Right hindlimb (tissue), 1 donor: ENCODE measurements at regions not wholly inside any gene's neighbourhood (a gene's known extent, or its start where the extent isn't known, plus 50 kb on each side); places are given as distances from the start of the nearest gene placed in this dataset.
"Not testable (repeated sequence)": the region's sequence is repeated elsewhere in the genome, so short reads cannot be mapped to it uniquely, and the experiment has no call there.

Experiments used
- DNase-seq: peaks from one replicate; pipeline ENCODE4 v3.0.0-alpha.2; 2018

DNA sequence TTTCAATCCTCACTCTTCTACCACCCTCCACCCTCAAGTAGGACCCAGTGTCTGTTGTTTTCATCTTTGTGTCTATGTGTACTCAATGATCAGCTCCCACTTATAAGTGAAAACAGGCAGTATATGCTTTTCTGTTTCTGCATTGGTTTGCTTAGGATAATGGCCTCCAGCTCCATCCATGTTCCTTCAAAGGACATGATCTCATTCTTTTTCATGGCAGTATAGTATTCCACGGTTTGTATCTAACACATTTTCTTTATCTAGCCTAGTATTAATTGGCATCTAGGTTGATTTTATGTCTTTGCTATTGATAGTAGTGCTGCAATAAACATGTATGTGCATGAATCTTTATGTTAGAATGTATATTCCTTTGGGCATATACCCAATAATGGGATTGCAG is 259.8 kb upstream of the KIF2A start:
- no peak for DNase-seq

GRCh38 chr5:62051747-62052146 is 254.3 kb upstream of the KIF2A start:
- DNase-seq, result no peak

DNA sequence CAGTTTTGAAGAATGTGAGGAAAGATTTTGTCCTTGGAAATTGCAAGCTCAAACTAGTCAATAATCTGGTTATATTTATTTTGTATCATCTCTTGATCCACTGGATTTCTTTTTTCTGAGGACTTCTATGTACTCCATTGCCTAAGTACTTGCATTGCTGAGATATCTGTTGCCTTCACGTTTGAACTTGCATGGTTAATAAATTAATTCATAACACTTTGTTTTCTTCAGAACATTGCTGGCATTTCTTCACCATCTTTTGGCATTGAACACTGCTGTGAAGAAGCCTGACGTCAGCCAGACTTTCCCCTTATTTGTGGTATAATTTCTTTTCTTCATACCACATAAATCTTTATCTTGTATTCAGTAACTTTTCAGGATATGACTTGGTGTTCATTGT is 246.0 kb upstream of the KIF2A start:
- DNase-seq, result no peak

DNA sequence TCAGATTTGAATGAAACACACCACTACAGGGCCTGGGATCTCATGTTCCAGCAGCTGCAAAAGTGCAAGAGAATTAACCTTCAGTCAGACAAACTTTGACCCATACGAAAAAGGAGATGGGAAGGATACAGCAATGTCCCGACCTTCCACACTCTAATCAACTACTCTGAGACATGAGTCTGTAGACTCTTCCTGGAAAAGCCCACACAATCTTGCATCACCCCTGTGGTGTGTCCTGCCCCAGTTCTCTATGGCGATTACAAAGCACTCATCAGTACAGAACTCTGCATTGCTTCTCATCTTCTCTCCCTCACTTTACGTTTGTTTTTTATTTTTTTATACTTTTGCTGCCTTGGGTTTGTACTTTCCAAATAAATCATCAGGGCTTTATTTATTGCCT is 241.0 kb upstream of the KIF2A start:
- DNase-seq, result no peak

DNA sequence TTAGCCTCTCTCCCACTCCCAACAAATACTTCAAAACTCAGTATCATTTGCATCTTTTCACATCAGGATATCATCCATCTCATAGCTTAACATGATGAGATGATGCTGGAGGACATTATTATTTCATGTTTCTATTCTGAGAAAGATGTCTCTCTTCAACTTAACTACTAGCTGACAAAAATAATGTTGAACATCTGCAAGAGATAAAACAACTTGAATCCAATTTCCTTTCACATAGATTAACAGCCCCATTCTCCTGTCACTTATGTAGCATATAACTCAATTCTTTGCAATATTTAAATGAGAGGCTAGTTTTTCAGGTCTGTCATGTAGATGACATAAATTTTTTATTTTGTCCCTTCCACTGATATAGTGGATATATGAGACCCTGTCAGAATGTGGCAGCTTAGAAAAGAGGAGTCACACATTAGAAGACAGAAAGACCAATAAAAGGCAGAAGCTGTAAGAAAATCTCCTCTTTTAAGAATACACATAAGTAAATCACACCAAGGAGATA is 239.2 kb upstream of the KIF2A start:
- no peak for DNase-seq

DNA sequence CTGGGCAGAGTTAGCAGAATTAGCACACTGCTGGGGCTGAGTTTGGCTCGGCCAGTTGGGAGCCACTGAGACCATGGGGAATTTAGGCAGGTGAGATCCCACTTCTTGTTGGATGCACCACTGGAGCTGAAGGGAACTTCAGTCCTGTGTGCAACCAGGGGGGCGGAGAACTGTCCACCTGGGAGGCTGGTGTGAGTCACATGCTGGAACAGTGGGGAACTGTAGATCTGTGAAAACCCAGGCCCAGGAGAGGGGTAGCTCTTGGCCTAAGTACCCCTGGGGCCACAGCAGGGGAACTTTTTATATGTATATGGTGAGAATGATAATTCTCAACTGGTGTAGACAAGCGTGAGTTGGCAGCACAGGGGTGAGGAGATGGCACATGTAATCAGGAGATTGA is 237.5 kb upstream of the KIF2A start:
- DNase-seq, result no peak

GRCh38 chr5:62077387-62077786 is 228.6 kb upstream of the KIF2A start:
- no peak for DNase-seq

- DNase-seq, result no peak
Measured at GRCh38 chr5:62077823-62078550, 228.0 kb upstream of the KIF2A start.

GRCh38 chr5:62082370-62082801 is 223.6 kb upstream of the KIF2A start:
- DNase-seq, result no peak

- no peak for DNase-seq
Measured at GRCh38 chr5:62083247-62083646, 222.8 kb upstream of the KIF2A start.

DNA sequence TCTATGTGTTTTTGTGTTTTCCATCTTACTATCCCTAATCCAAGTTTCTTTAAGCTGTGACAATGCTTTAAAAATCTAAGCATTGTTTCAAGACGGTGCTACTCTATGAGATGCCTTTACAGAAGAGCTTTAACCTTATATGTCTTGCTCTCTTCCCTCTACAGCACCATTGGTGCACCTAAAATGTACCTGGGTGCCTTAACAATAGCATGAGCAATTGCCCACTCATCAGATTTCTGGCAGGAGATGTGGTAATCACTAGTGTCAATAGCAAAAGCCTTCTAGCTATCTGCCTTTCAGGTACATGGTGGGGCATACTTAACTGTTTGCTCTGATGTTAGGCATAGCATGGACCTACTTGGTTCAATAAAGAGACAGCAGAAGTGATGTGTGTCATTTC is 222.3 kb upstream of the KIF2A start:
- no peak for DNase-seq

DNA sequence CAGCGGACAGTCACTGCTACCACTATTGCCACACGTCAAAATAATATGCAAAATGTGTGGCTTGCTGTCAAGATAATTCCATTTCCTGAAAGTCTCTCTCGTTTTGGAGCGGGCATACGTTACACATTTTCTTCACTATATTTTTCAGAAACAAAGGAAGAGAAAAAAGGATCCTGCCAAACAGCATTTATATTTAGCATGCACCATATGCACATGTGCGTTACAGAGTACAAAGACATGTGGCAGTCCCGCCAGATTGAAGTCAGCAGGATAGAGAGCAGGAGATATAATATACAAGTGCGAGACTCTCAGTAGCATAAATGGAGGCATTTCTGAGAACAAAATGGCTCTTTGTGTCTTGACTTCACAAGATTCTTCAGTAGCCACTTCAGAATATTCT is 221.6 kb upstream of the KIF2A start:
- no peak for DNase-seq

- no peak for DNase-seq
Measured at GRCh38 chr5:62090953-62091352, 215.1 kb upstream of the KIF2A start.

DNA sequence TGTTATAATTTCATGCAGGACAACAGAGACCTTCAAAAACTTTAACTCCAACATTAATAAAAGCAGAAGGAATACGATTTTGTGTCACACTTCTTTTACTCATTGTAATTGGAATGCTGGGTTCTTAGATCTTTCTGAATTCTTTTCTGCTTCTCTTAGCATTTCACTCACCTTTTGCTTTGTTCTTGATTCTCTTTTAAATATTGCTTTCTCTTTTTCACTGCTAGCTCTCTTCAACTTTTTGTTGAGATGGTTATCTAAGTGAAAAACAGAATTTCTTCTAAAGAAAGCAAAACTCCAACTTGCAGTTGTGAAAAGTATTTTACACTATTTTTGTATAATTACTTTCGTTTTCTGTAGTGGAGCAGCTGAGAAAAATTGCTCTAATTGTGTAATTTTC is 212.6 kb upstream of the KIF2A start:
- no peak for DNase-seq

DNA sequence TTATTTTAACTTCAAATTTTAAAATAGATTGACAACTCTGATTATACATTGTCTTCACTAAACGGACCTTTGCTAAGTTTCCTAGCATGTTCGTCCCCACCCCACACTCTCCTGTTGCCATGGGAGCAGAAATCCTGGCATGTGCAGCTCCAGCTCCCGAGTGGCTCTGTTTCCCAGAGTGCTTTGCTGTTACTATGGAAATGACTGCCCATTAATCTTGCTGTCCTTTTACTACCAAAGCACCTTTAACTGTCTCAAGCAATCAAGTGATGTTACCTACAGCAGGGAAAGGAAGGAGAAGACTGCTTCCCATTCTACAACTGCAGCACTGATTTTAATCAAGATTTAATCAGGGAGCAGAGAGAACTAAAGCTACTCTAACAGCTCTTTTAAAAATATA is 212.0 kb upstream of the KIF2A start:
- DNase-seq, result peak; percentile 35

DNA sequence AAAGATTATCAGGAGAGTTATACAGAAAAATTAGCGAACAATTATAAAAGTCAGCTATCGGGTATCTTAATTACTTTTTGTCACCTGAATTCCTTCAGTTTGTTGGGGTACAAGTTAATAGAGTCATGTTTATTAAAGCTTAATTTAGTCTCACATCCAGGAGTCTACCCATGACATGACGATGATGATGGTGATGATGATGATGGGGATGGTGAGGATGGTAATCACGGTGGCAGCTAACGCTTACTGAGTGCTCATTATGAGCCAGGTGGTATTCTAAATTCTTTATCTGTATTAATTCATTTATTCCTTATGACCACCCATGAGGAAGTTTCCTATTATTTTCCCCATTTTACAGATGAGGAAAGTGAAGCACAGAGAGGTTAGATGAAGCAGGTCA is 208.6 kb upstream of the KIF2A start:
- no peak for DNase-seq

GRCh38 chr5:62100201-62100600 is 205.8 kb upstream of the KIF2A start:
- DNase-seq, result no peak

DNA sequence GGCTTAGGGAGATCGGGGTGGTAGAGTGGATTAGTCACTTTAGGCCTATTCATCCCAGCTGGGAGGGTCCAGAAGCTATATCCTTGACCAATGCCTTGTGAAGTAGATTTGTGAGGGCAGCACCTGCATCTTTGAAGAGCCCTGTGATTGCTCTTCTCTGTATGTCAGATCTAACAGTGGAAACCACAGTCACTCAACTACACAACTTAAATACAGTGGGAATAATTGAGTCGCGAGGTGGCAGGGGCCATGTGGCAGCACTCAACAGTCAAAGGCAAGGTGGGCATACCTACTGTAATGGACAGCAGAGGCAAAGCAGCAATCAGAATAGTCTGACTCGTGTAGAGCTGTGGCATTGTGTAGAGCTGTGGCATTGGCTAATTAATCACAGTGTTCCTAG is 202.1 kb upstream of the KIF2A start:
- DNase-seq, result not testable (repeated sequence)

GRCh38 chr5:62111428-62111827 is 194.6 kb upstream of the KIF2A start:
- DNase-seq, result no peak

- no peak for DNase-seq
Measured at GRCh38 chr5:62112689-62113228, 193.2 kb upstream of the KIF2A start.

DNA sequence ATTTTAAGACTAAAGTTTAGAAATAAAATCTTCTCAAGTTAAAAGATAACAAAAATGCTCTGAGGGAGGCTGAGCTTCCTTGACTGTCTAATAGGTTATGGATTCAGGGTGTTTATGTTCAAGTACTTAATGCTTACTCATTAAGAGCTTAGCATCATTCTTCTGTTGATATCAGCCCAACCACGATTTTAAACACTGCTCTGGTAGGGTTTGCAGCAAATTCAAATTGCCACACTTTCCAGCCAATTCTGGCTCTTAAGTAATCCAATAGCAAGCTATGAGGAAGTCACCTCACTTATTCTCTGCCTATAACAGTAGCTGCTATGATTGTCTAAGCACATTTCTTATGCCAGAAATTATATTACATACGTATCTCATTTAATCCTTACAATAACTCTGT is 191.0 kb upstream of the KIF2A start:
- no peak for DNase-seq

- no peak for DNase-seq
Measured at GRCh38 chr5:62124266-62124665, 181.7 kb upstream of the KIF2A start.

DNA sequence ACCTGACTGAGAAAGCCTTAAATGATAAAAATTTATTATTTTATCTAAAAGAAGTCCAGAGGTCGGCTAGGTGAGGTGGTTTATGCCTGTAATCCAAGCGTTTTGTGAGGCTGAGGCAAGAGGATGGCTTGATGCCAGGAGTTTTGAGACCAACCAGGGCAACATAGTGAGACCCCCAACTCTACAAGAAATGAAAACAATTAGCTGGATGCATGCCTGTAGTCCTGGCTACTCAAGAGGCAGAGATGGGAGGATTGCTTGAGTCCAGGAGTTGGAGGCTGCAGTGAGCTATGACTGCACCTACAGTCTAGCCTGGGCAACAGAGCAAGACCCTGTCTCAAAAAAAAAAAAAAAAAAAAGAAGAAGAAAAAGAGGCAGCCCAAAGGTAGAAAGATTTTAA is 179.9 kb upstream of the KIF2A start:
- no peak for DNase-seq

GRCh38 chr5:62127098-62127736 is 178.8 kb upstream of the KIF2A start:
- DNase-seq, result no peak
